H1 (cell line): ENCODE measurements at regions not wholly inside any gene's neighbourhood (a gene's known extent, or its start where the extent isn't known, plus 50 kb on each side); places are given as distances from the start of the nearest gene placed in this dataset.

ENCODE experiments used
- BACH1 ChIP-seq: IDR thresholded peaks from 2 replicates; pipeline ENCODE4 v1.6.1; 2012; ENCODE audit warnings: low read length, improper control_type of control experiment
- CTCF ChIP-seq, 3 experiments: IDR thresholded peaks; 1 replicate in 2 of 3; 2 replicates in 1 of 3; pipeline versions ENCODE4 v1.5.1 to v1.6.1; 2011; ENCODE audit warnings: low read length in 3 of 3, mild to moderate bottlenecking in 3 of 3, inconsistent platforms in 2 of 3, low read depth in 1 of 3, moderate library complexity in 1 of 3; ENCODE audit not compliant: insufficient read depth in 1 of 3; ENCODE audit errors: control extremely low read depth in 1 of 3
- EP300 ChIP-seq, 2 experiments: IDR thresholded peaks; 1 replicate in 1 of 2; 2 replicates in 1 of 2; pipeline ENCODE4 v1.6.1; 2011 to 2012; ENCODE audit warnings: low read depth in 2 of 2, low read length in 2 of 2, mild to moderate bottlenecking in 2 of 2, borderline replicate concordance in 1 of 2, inconsistent platforms in 1 of 2, moderate library complexity in 1 of 2
- EZH2 ChIP-seq: fragments of 200-600 bp; sonication (generic); IDR thresholded peaks from 2 replicates; pipeline ENCODE4 v1.7.1; 2012; ENCODE audit warnings: low read depth, mild to moderate bottlenecking, moderate library complexity, low read length, inconsistent platforms; ENCODE audit not compliant: severe bottlenecking
- PHF8 ChIP-seq: fragments of 200-600 bp; sonication (generic); conservative IDR thresholded peaks from 2 replicates; pipeline ENCODE4 v1.7.1; 2012; ENCODE audit warnings: low read depth, mild to moderate bottlenecking, inconsistent platforms, low read length, moderate library complexity
- POLR2A ChIP-seq, 2 experiments: IDR thresholded peaks; 1 replicate in 1 of 2; 2 replicates in 1 of 2; pipeline ENCODE4 v1.6.1; 2011; ENCODE audit warnings: low read depth in 2 of 2, low read length in 2 of 2, mild to moderate bottlenecking in 2 of 2; ENCODE audit errors: control extremely low read depth in 1 of 2
- RFX5 ChIP-seq: IDR thresholded peaks from 2 replicates; pipeline ENCODE4 v1.6.1; 2011; ENCODE audit warnings: low read depth, low read length, improper control_type of control experiment, borderline replicate concordance
- YY1 ChIP-seq: IDR thresholded peaks from 2 replicates; pipeline ENCODE4 v1.6.1; 2011; ENCODE audit warnings: low read depth, mild to moderate bottlenecking, low read length
- ZNF274 ChIP-seq: IDR thresholded peaks from 2 replicates; pipeline ENCODE4 v1.7.0; 2012; ENCODE audit warnings: low read length, borderline replicate concordance; ENCODE audit errors: extremely low read depth

GRCh38 chr2:212732860-212733259 is 194.3 kb upstream of the ERBB4 start:
- TF ChIP-seq EZH2 (no peak), CTCF (IDR thresholded peaks at IDR 0.05; ENCODE audit: control extremely low read depth in 1 of 3, insufficient read depth in 1 of 3, low read depth in 1 of 3, low read length in 3 of 3) (no peak), YY1 (no peak), RFX5 (no peak), BACH1 (no peak), PHF8 (no peak), POLR2A (IDR thresholded peaks at IDR 0.05; ENCODE audit: control extremely low read depth in 1 of 2, low read depth in 2 of 2, low read length in 2 of 2) (no peak), EP300 (IDR thresholded peaks at IDR 0.05; ENCODE audit: borderline replicate concordance in 1 of 2, low read depth in 2 of 2, low read length in 2 of 2) (no peak), ZNF274 (no peak)
